ENCODE measurements at regions not wholly inside any gene's neighbourhood (a gene's known extent, or its start where the extent isn't known, plus 50 kb on each side); places are given as distances from the start of the nearest gene placed in this dataset.

GRCh38 chr6:23097566-23097965 lies 528.2 kb downstream of the HDGFL1 start:
- TF ChIP-seq CTCF (IDR thresholded peaks at IDR 0.05) (no peak), POLR2A (IDR thresholded peaks at IDR 0.05) (no peak)
